K562 (cell line): ENCODE measurements at regions not wholly inside any gene's neighbourhood (a gene's known extent, or its start where the extent isn't known, plus 50 kb on each side); places are given as distances from the start of the nearest gene placed in this dataset.

ENCODE experiments used
- ATAC-seq: fragments of 200-7000 bp; cut with Tn5 transposase; 3 replicates; pipeline ENCODE4 v1.9.1; 2020; ENCODE audit warnings: moderate library complexity
- BruUV-seq: library from RNA; stranded (reverse); fragments of 400-500 nt; replicated peaks from 2 replicates; lab custom pipeline; 2021; lab: Mats Ljungman, UMichigan
- CTCF ChIA-PET: fragments of 300-600 bp; formaldehyde crosslinking; extraction: SDS; loops from one replicate; lab custom pipeline; 2021; ENCODE audit warnings: low intra/inter-chr PET ratio; lab: Yijun Ruan, JAX
- POLR2A ChIA-PET: fragments of 300-600, 350-650 bp; sonication (Branson Sonifier 250); formaldehyde crosslinking; extraction: SDS; loops from one replicate; lab custom pipeline; 2021; ENCODE audit warnings: antibody characterized with exemption, inconsistent platforms; lab: Yijun Ruan, JAX
- DNase-seq, 4 experiments: peaks; one replicate each; pipeline versions ENCODE4 v3.0.0 to v3.0.0-alpha.2; 2011 to 2018; ENCODE audit warnings: low spot score in 3 of 4, mixed read lengths in 3 of 4; ENCODE audit errors: extremely low read depth in 1 of 4
- FAIRE-seq: peaks from 2 replicates; lab custom pipeline; 2011; peaks lifted over from hg19 to GRCh38; lab: Jason Lieb, UNC
- H2AFZ ChIP-seq: 2 replicates; pipeline ENCODE4 v1.6.0; 2011; ENCODE audit warnings: low read depth, low read length, control low read depth, inconsistent platforms
- H3K27ac ChIP-seq: fragments of 200-600 bp; 3 replicates; pipeline ENCODE4 v1.8.0; 2011; ENCODE audit warnings: low read depth, mild to moderate bottlenecking, control low read depth, inconsistent platforms, low read length, moderate library complexity, mixed read lengths; ENCODE audit errors: extremely low read depth
- H3K27me3 ChIP-seq, 2 experiments: fragments of 300-600 bp in 1 of 2; 2 replicates in 1 of 2; 3 replicates in 1 of 2; pipeline versions ENCODE4 v1.6.0 to v1.8.0; 2011; ENCODE audit warnings: inconsistent platforms in 2 of 2, low read length in 2 of 2, mild to moderate bottlenecking in 1 of 2, mixed read lengths in 1 of 2, moderate library complexity in 1 of 2; ENCODE audit not compliant: control insufficient read depth in 2 of 2, insufficient read depth in 2 of 2
- H3K36me3 ChIP-seq: fragments of 300-600 bp; 3 replicates; pipeline ENCODE4 v1.8.0; 2011; ENCODE audit warnings: mild to moderate bottlenecking, low read length, inconsistent platforms; ENCODE audit not compliant: control insufficient read depth, insufficient read depth
- H3K4me1 ChIP-seq, 2 experiments: fragments of 200-600 bp in 1 of 2; replicated peaks in 1 of 2; 2 replicates in 1 of 2; 3 replicates in 1 of 2; pipeline versions ENCODE4 v1.5.1 to v1.8.0; 2011; ENCODE audit warnings: inconsistent platforms in 2 of 2, low read length in 2 of 2, mild to moderate bottlenecking in 1 of 2, mixed read lengths in 1 of 2, moderate library complexity in 1 of 2; ENCODE audit not compliant: control insufficient read depth in 2 of 2, insufficient read depth in 2 of 2
- H3K4me2 ChIP-seq: 2 replicates; pipeline ENCODE4 v1.6.1; 2011; ENCODE audit warnings: low read length, control low read depth, inconsistent platforms, mixed read lengths; ENCODE audit not compliant: insufficient read depth
- H3K4me3 ChIP-seq: fragments of 200-600 bp; sonication (generic), shearing (Covaris generic); 2 replicates; pipeline ENCODE4 v1.5.1; 2016; ENCODE audit warnings: control low read depth, inconsistent platforms
- H3K79me2 ChIP-seq: fragments of 200-600 bp; 3 replicates; pipeline ENCODE4 v1.8.0; 2011; ENCODE audit warnings: low read length, inconsistent platforms; ENCODE audit not compliant: control insufficient read depth, insufficient read depth
- H3K9ac ChIP-seq, 2 experiments: 2 replicates each; pipeline versions ENCODE4 v1.6.0 to v1.6.1; 2011; ENCODE audit warnings: low read depth in 2 of 2, low read length in 2 of 2, control low read depth in 1 of 2, inconsistent platforms in 1 of 2, mild to moderate bottlenecking in 1 of 2, mixed read lengths in 1 of 2; ENCODE audit not compliant: insufficient read depth in 1 of 2
- H3K9me1 ChIP-seq: one replicate; pipeline ENCODE4 v1.6.0; 2011; ENCODE audit warnings: inconsistent platforms, mild to moderate bottlenecking, low read length, moderate library complexity; ENCODE audit not compliant: control insufficient read depth, insufficient read depth
- H3K9me3 ChIP-seq: replicated peaks from 2 replicates; pipeline ENCODE4 v1.5.1; 2011; ENCODE audit warnings: low read depth, low read length, inconsistent platforms; ENCODE audit not compliant: control insufficient read depth, insufficient read depth
- H4K20me1 ChIP-seq: replicated peaks from 2 replicates; pipeline ENCODE4 v1.6.1; 2011; ENCODE audit warnings: low read length, inconsistent platforms, mixed read lengths; ENCODE audit not compliant: control insufficient read depth, insufficient read depth
- GABPB1 ChIP-seq: sonication (generic); formaldehyde crosslinking; IDR thresholded peaks from 2 replicates; pipeline ENCODE4 v1.8.0; 2022; ENCODE audit warnings: mild to moderate bottlenecking, missing genetic modification reagents
- TEAD1 ChIP-seq, 2 experiments: fragments of 450-650 bp in 1 of 2; sonication (generic) in 1 of 2; formaldehyde crosslinking; IDR thresholded peaks; 2 replicates each; pipeline versions ENCODE4 v1.4.0 to v1.8.0; 2020 to 2022; ENCODE audit warnings: mild to moderate bottlenecking in 2 of 2, missing genetic modification reagents in 1 of 2
- ZBTB1 ChIP-seq: sonication (generic); formaldehyde crosslinking; IDR thresholded peaks from 2 replicates; pipeline ENCODE4 v1.8.1; 2023; ENCODE audit warnings: missing genetic modification reagents, low read depth, mild to moderate bottlenecking, borderline replicate concordance
- ZNF212 ChIP-seq: fragments of 450-650 bp; formaldehyde crosslinking; IDR thresholded peaks from 2 replicates; pipeline ENCODE4 v1.4.0; 2020; ENCODE audit warnings: mild to moderate bottlenecking
- ZNF232 ChIP-seq: sonication (generic); formaldehyde crosslinking; IDR thresholded peaks from 2 replicates; pipeline ENCODE4 v1.8.0; 2022; ENCODE audit warnings: mild to moderate bottlenecking, missing genetic modification reagents
- ZNF449 ChIP-seq: fragments of 250-450 bp; sonication (Bioruptor Pico); IDR thresholded peaks from 2 replicates; pipeline ENCODE4 v1.8.0; 2022; ENCODE audit warnings: moderate library complexity, mild to moderate bottlenecking, inconsistent platforms
- ZNF655 ChIP-seq: fragments of 250-450 bp; sonication (Bioruptor Pico); IDR thresholded peaks from 2 replicates; pipeline ENCODE4 v1.5.0; 2021
- WGBS: fragments of 100-300 bp; shearing (Covaris generic); methylation state at CpG from one replicate; pipeline ENCODE4 v1.1.6; 2016; ENCODE audit warnings: low coverage, mixed read lengths; ENCODE audit not compliant: insufficient coverage; ENCODE audit errors: missing lambda C conversion rate; 5-methylcytosine and 5-hydroxymethylcytosine counted together
- in situ Hi-C: fragments of 300-500 bp; cut with MboI; formaldehyde crosslinking; loops from 4 replicates; pipeline ENCODE4 v1.15.0; 2018; ENCODE audit warnings: inconsistent platforms, mixed read lengths
- intact Hi-C: fragments of 100-400 bp; cut with micrococcal nuclease; formaldehyde crosslinking; loops from 2 replicates; pipeline ENCODE4 v1.14.2; 2022

- POLR2A ChIA-PET = no interaction called here
These were observed 281.5 kb upstream of the GRIA1 start for GRCh38 chr5:153209016-153209415.

More at GRCh38 chr5:153209016-153209415, 281.5 kb upstream of the GRIA1 start:
- H2AFZ ChIP-seq = no peak overlapping the region
- H3K79me2 ChIP-seq = no peaks in the 10 kb centered on the region
- no peak for ATAC-seq
- no peaks in the 10 kb centered on the region for H3K27me3 ChIP-seq
- WGBS = 0% methylated on average over 3 of the region's 3 CpGs
- no peaks in the 10 kb centered on the region for H4K20me1 ChIP-seq
- no peak overlapping the region for H3K4me3 ChIP-seq
- CTCF ChIA-PET = no interaction called here
- intact Hi-C loops (no loop called here), in situ Hi-C loops (no loop called here)
- no peak overlapping the region for H3K9ac ChIP-seq
- H3K27ac ChIP-seq = no peak overlapping the region
- no peaks in the 10 kb centered on the region for H3K4me1 ChIP-seq
- no peaks in the 10 kb centered on the region for H3K9me1 ChIP-seq
- no TSS peak for BruUV-seq
- H3K9me3 ChIP-seq = no peaks in the 10 kb centered on the region
- no peak for TF ChIP-seq TEAD1 (CRISPR knock-in tag; IDR thresholded peaks at IDR 0.05)
- TF ChIP-seq ZNF212 (CRISPR knock-in tag) = no peak
- TF ChIP-seq ZNF449 (CRISPR knock-in tag) = no peak
- no peak for TF ChIP-seq GABPB1 (CRISPR knock-in tag)
- no peak for TF ChIP-seq ZNF655
- TF ChIP-seq ZBTB1 = no peak
- TF ChIP-seq ZNF232 (CRISPR knock-in tag) = no peak
- no peak for DNase-seq
- no peaks in the 10 kb centered on the region for H3K36me3 ChIP-seq
- FAIRE-seq = no peak
- no peak overlapping the region for H3K4me2 ChIP-seq
